HG03520 (cell line): ENCODE measurements at regions not wholly inside any gene's neighbourhood (a gene's known extent, or its start where the extent isn't known, plus 50 kb on each side); places are given as distances from the start of the nearest gene placed in this dataset.

ENCODE experiments used
- ATAC-seq: cut with Tn5 transposase; IDR thresholded peaks from one replicate; pipeline ENCODE4 v1.9.1; 2021; ENCODE audit warnings: mild to moderate bottlenecking, moderate library complexity; ENCODE audit not compliant: unreplicated experiment

GRCh38 chr3:148600440-148600839 lies 97.3 kb upstream of the AGTR1 start:
- ATAC-seq, result no peak

- ATAC-seq, result no peak
Observed at GRCh38 chr3:148600902-148601765, 96.6 kb upstream of the AGTR1 start.

- no peak for ATAC-seq
Observed at GRCh38 chr3:148601766-148602685, 95.7 kb upstream of the AGTR1 start.

GRCh38 chr3:148604270-148605085 lies 93.2 kb upstream of the AGTR1 start:
- no peak for ATAC-seq

GRCh38 chr3:148605521-148605920 lies 92.2 kb upstream of the AGTR1 start:
- no peak for ATAC-seq

- ATAC-seq, result no peak
Observed at GRCh38 chr3:148606979-148607378, 90.7 kb upstream of the AGTR1 start.

- no peak for ATAC-seq
Observed at GRCh38 chr3:148607491-148607890, 90.2 kb upstream of the AGTR1 start.

GRCh38 chr3:148612278-148612677 lies 85.4 kb upstream of the AGTR1 start:
- no peak for ATAC-seq

GRCh38 chr3:148615382-148615781 lies 82.3 kb upstream of the AGTR1 start:
- ATAC-seq, result no peak

- no peak for ATAC-seq
Observed at GRCh38 chr3:148625095-148625736, 72.5 kb upstream of the AGTR1 start.

- no peak for ATAC-seq
Observed at GRCh38 chr3:148625991-148626390, 71.7 kb upstream of the AGTR1 start.

GRCh38 chr3:148629006-148629405 lies 68.7 kb upstream of the AGTR1 start:
- no peak for ATAC-seq

- no peak for ATAC-seq
Observed at GRCh38 chr3:148631124-148631903, 66.4 kb upstream of the AGTR1 start.

- no peak for ATAC-seq
Observed at GRCh38 chr3:148641722-148642121, 56.0 kb upstream of the AGTR1 start.

GRCh38 chr3:148642214-148642613 lies 55.5 kb upstream of the AGTR1 start:
- ATAC-seq, result no peak

GRCh38 chr3:148642616-148643015 lies 55.1 kb upstream of the AGTR1 start:
- no peak for ATAC-seq

- no peak for ATAC-seq
Observed at GRCh38 chr3:148643389-148643840, 54.3 kb upstream of the AGTR1 start.

- no peak for ATAC-seq
Observed at GRCh38 chr3:148646126-148646665, 51.5 kb upstream of the AGTR1 start.
